Daoy (cell line): ENCODE measurements at regions not wholly inside any gene's neighbourhood (a gene's known extent, or its start where the extent isn't known, plus 50 kb on each side); places are given as distances from the start of the nearest gene placed in this dataset.
"Not testable (repeated sequence)": the region's sequence is repeated elsewhere in the genome, so short reads cannot be mapped to it uniquely, and the experiment has no call there.

Experiments
- DNase-seq: peaks from one replicate; pipeline ENCODE4 v3.0.0-alpha.2; 2015; ENCODE audit warnings: low read depth

- DNase-seq = no peak
Observed at GRCh38 chr1:215402147-215402546, 165.0 kb upstream of the KCTD3 start.

- no peak for DNase-seq
Observed at GRCh38 chr1:215405211-215405610, 161.9 kb upstream of the KCTD3 start.

GRCh38 chr1:215406927-215407326 is 160.2 kb upstream of the KCTD3 start:
- DNase-seq = no peak

GRCh38 chr1:215407575-215407974 is 159.5 kb upstream of the KCTD3 start:
- DNase-seq = no peak

GRCh38 chr1:215409546-215409945 is 157.6 kb upstream of the KCTD3 start:
- DNase-seq = not testable (repeated sequence)

- DNase-seq = not testable (repeated sequence)
Observed at GRCh38 chr1:215415521-215415920, 151.6 kb upstream of the KCTD3 start.

GRCh38 chr1:215416497-215416896 is 150.6 kb upstream of the KCTD3 start:
- no peak for DNase-seq

GRCh38 chr1:215417122-215417521 is 150.0 kb upstream of the KCTD3 start:
- no peak for DNase-seq

GRCh38 chr1:215418876-215419447 is 148.1 kb upstream of the KCTD3 start:
- DNase-seq = no peak

- DNase-seq = no peak
Observed at GRCh38 chr1:215421744-215422143, 145.4 kb upstream of the KCTD3 start.

GRCh38 chr1:215423288-215423687 is 143.8 kb upstream of the KCTD3 start:
- DNase-seq = no peak

- DNase-seq = no peak
Observed at GRCh38 chr1:215425138-215425537, 142.0 kb upstream of the KCTD3 start.

- no peak for DNase-seq
Observed at GRCh38 chr1:215426101-215426500, 141.0 kb upstream of the KCTD3 start.

GRCh38 chr1:215432483-215433227 is 134.4 kb upstream of the KCTD3 start:
- not testable (repeated sequence) for DNase-seq

GRCh38 chr1:215433237-215433636 is 133.9 kb upstream of the KCTD3 start:
- no peak for DNase-seq

GRCh38 chr1:215439549-215439948 is 127.6 kb upstream of the KCTD3 start:
- no peak for DNase-seq

GRCh38 chr1:215444715-215445414 is 122.2 kb upstream of the KCTD3 start:
- DNase-seq = no peak

GRCh38 chr1:215448014-215448413 is 119.1 kb upstream of the KCTD3 start:
- not testable (repeated sequence) for DNase-seq

GRCh38 chr1:215449147-215449546 is 118.0 kb upstream of the KCTD3 start:
- DNase-seq = peak; percentile 9

- no peak for DNase-seq
Observed at GRCh38 chr1:215453440-215453839, 113.7 kb upstream of the KCTD3 start.

- DNase-seq = no peak
Observed at GRCh38 chr1:215457213-215457612, 109.9 kb upstream of the KCTD3 start.

GRCh38 chr1:215458104-215458503 is 109.0 kb upstream of the KCTD3 start:
- peak; percentile 8 for DNase-seq

GRCh38 chr1:215458562-215458961 is 108.5 kb upstream of the KCTD3 start:
- no peak for DNase-seq
